HG03439 (cell line): ENCODE measurements at regions not wholly inside any gene's neighbourhood (a gene's known extent, or its start where the extent isn't known, plus 50 kb on each side); places are given as distances from the start of the nearest gene placed in this dataset.
"Not testable (repeated sequence)": the region's sequence is repeated elsewhere in the genome, so short reads cannot be mapped to it uniquely, and the experiment has no call there.

Experiments used
- ATAC-seq: cut with Tn5 transposase; IDR thresholded peaks from one replicate; pipeline ENCODE4 v1.9.1; 2021; ENCODE audit warnings: mild to moderate bottlenecking, moderate library complexity; ENCODE audit not compliant: unreplicated experiment

GRCh38 chr2:56934866-56935265 is 751.1 kb downstream of the CCDC85A start:
- no peak for ATAC-seq

- no peak for ATAC-seq
Measured at GRCh38 chr2:56940054-56940453, 756.3 kb downstream of the CCDC85A start.

- no peak for ATAC-seq
Measured at GRCh38 chr2:56952871-56953270, 769.1 kb downstream of the CCDC85A start.

GRCh38 chr2:56960581-56960980 is 776.8 kb downstream of the CCDC85A start:
- no peak for ATAC-seq

GRCh38 chr2:56962673-56963072 is 778.9 kb downstream of the CCDC85A start:
- ATAC-seq = no peak

GRCh38 chr2:56969513-56969912 is 785.7 kb downstream of the CCDC85A start:
- no peak for ATAC-seq

- ATAC-seq = no peak
Measured at GRCh38 chr2:56971383-56971974, 787.7 kb downstream of the CCDC85A start.

GRCh38 chr2:56981554-56981953 is 797.8 kb downstream of the CCDC85A start:
- no peak for ATAC-seq

- no peak for ATAC-seq
Measured at GRCh38 chr2:56985609-56986008, 801.8 kb downstream of the CCDC85A start.

- ATAC-seq = no peak
Measured at GRCh38 chr2:57022496-57022895, 838.7 kb downstream of the CCDC85A start.

GRCh38 chr2:57044931-57045635 is 861.3 kb downstream of the CCDC85A start:
- no peak for ATAC-seq

- ATAC-seq = no peak
Measured at GRCh38 chr2:57049273-57049672, 865.5 kb downstream of the CCDC85A start.

- ATAC-seq = no peak
Measured at GRCh38 chr2:57050007-57050406, 866.2 kb downstream of the CCDC85A start.

- not testable (repeated sequence) for ATAC-seq
Measured at GRCh38 chr2:57066301-57066700, 882.5 kb downstream of the CCDC85A start.

GRCh38 chr2:57075226-57075625 is 891.4 kb downstream of the CCDC85A start:
- ATAC-seq = no peak

GRCh38 chr2:57080035-57080434 is 896.2 kb downstream of the CCDC85A start:
- ATAC-seq = no peak

- ATAC-seq = no peak
Measured at GRCh38 chr2:57084697-57085281, 901.0 kb downstream of the CCDC85A start.

GRCh38 chr2:57093020-57093419 is 909.2 kb downstream of the CCDC85A start:
- ATAC-seq = no peak

GRCh38 chr2:57097855-57098254 is 914.1 kb downstream of the CCDC85A start:
- no peak for ATAC-seq

- ATAC-seq = no peak
Measured at GRCh38 chr2:57100436-57100835, 916.6 kb downstream of the CCDC85A start.

- ATAC-seq = no peak
Measured at GRCh38 chr2:57105694-57106093, 921.9 kb downstream of the CCDC85A start.

GRCh38 chr2:57107353-57107752 is 923.6 kb downstream of the CCDC85A start:
- no peak for ATAC-seq
